Neural cell (in vitro differentiated cells): ENCODE measurements at regions not wholly inside any gene's neighbourhood (a gene's known extent, or its start where the extent isn't known, plus 50 kb on each side); places are given as distances from the start of the nearest gene placed in this dataset.

Source experiments
- H2AFZ ChIP-seq: fragments of 200-600, 300-800 bp; sonication (generic), shearing (Covaris generic); 2 replicates; pipeline ENCODE4 v1.6.0; 2014; ENCODE audit warnings: low read depth, mild to moderate bottlenecking, antibody characterized with exemption, low read length, moderate library complexity
- H3F3A ChIP-seq: fragments of 200-600 bp; shearing (Covaris generic); 2 replicates; pipeline ENCODE4 v1.6.1; 2016; ENCODE audit warnings: mild to moderate bottlenecking, moderate library complexity, mixed read lengths, antibody characterized with exemption, low read length; ENCODE audit not compliant: insufficient read depth, poor library complexity, severe bottlenecking
- H3K27ac ChIP-seq: fragments of 200-600, 300-800 bp; sonication (generic), shearing (Covaris generic); 2 replicates; pipeline ENCODE4 v1.5.1; 2014; ENCODE audit warnings: mild to moderate bottlenecking, low read length, moderate library complexity
- H3K27me3 ChIP-seq: fragments of 300-800, 200-600 bp; sonication (generic), shearing (Covaris generic); 2 replicates; pipeline ENCODE4 v1.6.0; 2014; ENCODE audit warnings: mild to moderate bottlenecking, low read depth, low read length, moderate library complexity; ENCODE audit not compliant: insufficient read depth
- H3K36me3 ChIP-seq: fragments of 300-800, 200-600 bp; sonication (generic), shearing (Covaris generic); 2 replicates; pipeline ENCODE4 v1.5.1; 2014; ENCODE audit warnings: mild to moderate bottlenecking, antibody characterized with exemption, low read length, moderate library complexity; ENCODE audit not compliant: insufficient read depth
- H3K4me2 ChIP-seq: fragments of 300-800, 200-600 bp; sonication (generic), shearing (Covaris generic); 2 replicates; pipeline ENCODE4 v1.6.0; 2014; ENCODE audit warnings: mild to moderate bottlenecking, low read length
- H3K4me3 ChIP-seq: fragments of 300-800, 200-600 bp; sonication (generic), shearing (Covaris generic); 2 replicates; pipeline ENCODE4 v1.5.1; 2014; ENCODE audit warnings: mild to moderate bottlenecking, low read length, moderate library complexity
- H3K79me2 ChIP-seq: fragments of 200-600 bp; shearing (Covaris generic); replicated peaks from 2 replicates; pipeline ENCODE4 v1.6.0; 2014; ENCODE audit warnings: mild to moderate bottlenecking, low read length, moderate library complexity; ENCODE audit not compliant: insufficient read depth
- H3K9ac ChIP-seq: fragments of 300-800, 200-600 bp; sonication (generic), shearing (Covaris generic); 2 replicates; pipeline ENCODE4 v1.6.1; 2016; ENCODE audit warnings: mild to moderate bottlenecking, low read length, mixed read lengths
- H3K9me2 ChIP-seq: fragments of 200-600 bp; shearing (Covaris generic); 2 replicates; pipeline ENCODE4 v1.6.1; 2016; ENCODE audit warnings: mild to moderate bottlenecking, low read length, mixed read lengths; ENCODE audit not compliant: insufficient read depth
- H3K9me3 ChIP-seq: fragments of 200-600, 300-800 bp; sonication (generic), shearing (Covaris generic); 2 replicates; pipeline ENCODE4 v1.6.1; 2016; ENCODE audit warnings: mild to moderate bottlenecking, mixed run types, low read length, moderate library complexity, mixed read lengths
- H4K20me1 ChIP-seq: fragments of 200-600 bp; shearing (Covaris generic); 2 replicates; pipeline ENCODE4 v1.6.1; 2016; ENCODE audit warnings: mild to moderate bottlenecking, mixed run types; ENCODE audit not compliant: insufficient read depth
- CTCF ChIP-seq: fragments of 450-650 bp; IDR thresholded peaks from 2 replicates; pipeline ENCODE4 v1.5.1; 2014; ENCODE audit warnings: antibody characterized with exemption, mild to moderate bottlenecking, moderate library complexity; ENCODE audit not compliant: poor library complexity, severe bottlenecking
- EP300 ChIP-seq: fragments of 450-650 bp; conservative IDR thresholded peaks from 2 replicates; pipeline ENCODE4 v1.6.1; 2014; ENCODE audit warnings: antibody characterized with exemption, mild to moderate bottlenecking, moderate library complexity; ENCODE audit not compliant: poor library complexity, severe bottlenecking
- EZH2 ChIP-seq: fragments of 200-600, 300-800 bp; shearing (Covaris generic), sonication (generic); IDR thresholded peaks from 2 replicates; pipeline ENCODE4 v1.6.1; 2014; ENCODE audit warnings: antibody characterized with exemption, low read length, borderline replicate concordance, mild to moderate bottlenecking; ENCODE audit not compliant: insufficient read depth, poor library complexity, severe bottlenecking
- MXI1 ChIP-seq: fragments of 450-650 bp; conservative IDR thresholded peaks from 2 replicates; pipeline ENCODE4 v1.6.1; 2014; ENCODE audit warnings: antibody characterized with exemption, mild to moderate bottlenecking; ENCODE audit not compliant: poor library complexity, severe bottlenecking
- POLR2AphosphoS5 ChIP-seq: IDR thresholded peaks from 2 replicates; pipeline ENCODE4 v1.6.1; 2012
- RAD21 ChIP-seq: fragments of 450-650 bp; conservative IDR thresholded peaks from 2 replicates; pipeline ENCODE4 v1.6.1; 2014; ENCODE audit warnings: antibody characterized with exemption, mild to moderate bottlenecking, moderate library complexity
- REST ChIP-seq: IDR thresholded peaks from 2 replicates; pipeline ENCODE4 v1.6.1; 2012; ENCODE audit warnings: borderline replicate concordance
- SMC3 ChIP-seq: fragments of 450-650 bp; conservative IDR thresholded peaks from 2 replicates; pipeline ENCODE4 v1.6.1; 2014; ENCODE audit warnings: antibody characterized with exemption, mild to moderate bottlenecking, moderate library complexity; ENCODE audit not compliant: poor library complexity
- TAF1 ChIP-seq: IDR thresholded peaks from 2 replicates; pipeline ENCODE4 v1.6.1; 2012; ENCODE audit warnings: low read depth

- H3K4me3 ChIP-seq: no peak overlapping the region
- no peaks in the 10 kb centered on the region for H4K20me1 ChIP-seq
- no peak overlapping the region for H3K27ac ChIP-seq
- H3K27me3 ChIP-seq: no peaks in the 10 kb centered on the region
- H3K9ac ChIP-seq: no peak overlapping the region
- H3K36me3 ChIP-seq: no peaks in the 10 kb centered on the region
- no peak for TF ChIP-seq RAD21
- TF ChIP-seq EZH2: no peak
- no peak for TF ChIP-seq CTCF
- no peak for TF ChIP-seq SMC3
- no peak for TF ChIP-seq REST
- TF ChIP-seq MXI1: no peak
- TF ChIP-seq TAF1: no peak
- TF ChIP-seq EP300: no peak
- no peak overlapping the region for H3K4me2 ChIP-seq
- H2AFZ ChIP-seq: no peak overlapping the region
- no peaks in the 10 kb centered on the region for H3K9me3 ChIP-seq
- H3F3A ChIP-seq: no peaks in the 10 kb centered on the region
- no peaks in the 10 kb centered on the region for H3K79me2 ChIP-seq
- H3K9me2 ChIP-seq: no peaks in the 10 kb centered on the region
Observed at GRCh38 chr13:34696296-34696695, 245.8 kb upstream of the NBEA start.

GRCh38 chr13:34696741-34697140, 245.3 kb upstream of the NBEA start:
- Histone ChIP-seq H3K4me2 (no peak overlapping the region), H3K27me3 (no peaks in the 10 kb centered on the region), H3K79me2 (no peaks in the 10 kb centered on the region), H3K9ac (no peak overlapping the region), H3K36me3 (no peaks in the 10 kb centered on the region), H3K27ac (no peak overlapping the region), H3F3A (no peaks in the 10 kb centered on the region), H2AFZ (no peak overlapping the region), H3K4me3 (no peak overlapping the region), H4K20me1 (no peaks in the 10 kb centered on the region), H3K9me2 (no peaks in the 10 kb centered on the region), H3K9me3 (no peaks in the 10 kb centered on the region)
- TF ChIP-seq CTCF (no peak), EP300 (no peak), POLR2AphosphoS5 (no peak), TAF1 (no peak), REST (no peak), SMC3 (no peak), MXI1 (no peak)
